ENCODE measurements at regions not wholly inside any gene's neighbourhood (a gene's known extent, or its start where the extent isn't known, plus 50 kb on each side); places are given as distances from the start of the nearest gene placed in this dataset.

GRCh38 chr4:53764761-53765490, 173.6 kb upstream of the LNX1 start:
- Histone ChIP-seq H3K9ac (ENCODE audit: low read length) (no peak overlapping the region), H3K36me3 (ENCODE audit: insufficient read depth, low read length) (no peaks in the 10 kb centered on the region), H3K9me2 (ENCODE audit: insufficient read depth, low read length) (no peaks in the 10 kb centered on the region), H3K4me3 (ENCODE audit: low read length) (no peak overlapping the region), H3K27ac (ENCODE audit: low read length) (no peak overlapping the region), H3F3A (ENCODE audit: insufficient read depth, low read length, poor library complexity, severe bottlenecking) (no peaks in the 10 kb centered on the region), H4K20me1 (ENCODE audit: insufficient read depth) (no peaks in the 10 kb centered on the region), H3K9me3 (ENCODE audit: low read length) (no peaks in the 10 kb centered on the region), H3K27me3 (ENCODE audit: insufficient read depth, low read depth, low read length) (no peaks in the 10 kb centered on the region), H3K4me2 (ENCODE audit: low read length) (no peak overlapping the region), H3K79me2 (replicated peaks; ENCODE audit: insufficient read depth, low read length) (no peaks in the 10 kb centered on the region), H2AFZ (ENCODE audit: low read depth, low read length) (no peak overlapping the region)
- TF ChIP-seq CTCF (IDR thresholded peaks at IDR 0.05; ENCODE audit: poor library complexity, severe bottlenecking): no peak
- TF ChIP-seq EP300 (conservative IDR thresholded peaks at IDR 0.05; ENCODE audit: poor library complexity, severe bottlenecking): no peak

GRCh38 chr4:53763813-53764597, 172.7 kb upstream of the LNX1 start:
- Histone ChIP-seq H2AFZ (ENCODE audit: low read depth, low read length) (no peak overlapping the region), H3K27ac (ENCODE audit: low read length) (no peak overlapping the region), H3K4me3 (ENCODE audit: low read length) (no peak overlapping the region), H3K4me2 (ENCODE audit: low read length) (no peak overlapping the region), H3K79me2 (replicated peaks; ENCODE audit: insufficient read depth, low read length) (no peaks in the 10 kb centered on the region), H3F3A (ENCODE audit: insufficient read depth, low read length, poor library complexity, severe bottlenecking) (no peaks in the 10 kb centered on the region), H3K9me3 (ENCODE audit: low read length) (no peaks in the 10 kb centered on the region), H3K36me3 (ENCODE audit: insufficient read depth, low read length) (no peaks in the 10 kb centered on the region), H3K9me2 (ENCODE audit: insufficient read depth, low read length) (no peaks in the 10 kb centered on the region), H3K27me3 (ENCODE audit: insufficient read depth, low read depth, low read length) (no peaks in the 10 kb centered on the region), H4K20me1 (ENCODE audit: insufficient read depth) (no peaks in the 10 kb centered on the region), H3K9ac (ENCODE audit: low read length) (no peak overlapping the region)
- no peak for TF ChIP-seq REST (IDR thresholded peaks at IDR 0.05; ENCODE audit: borderline replicate concordance)
- no peak for TF ChIP-seq SMC3 (conservative IDR thresholded peaks at IDR 0.05; ENCODE audit: poor library complexity)
- no peak for TF ChIP-seq TAF1 (IDR thresholded peaks at IDR 0.05; ENCODE audit: low read depth)
- TF ChIP-seq CTCF (IDR thresholded peaks at IDR 0.05; ENCODE audit: poor library complexity, severe bottlenecking): no peak
- TF ChIP-seq POLR2AphosphoS5 (IDR thresholded peaks at IDR 0.05): no peak
- TF ChIP-seq EZH2 (IDR thresholded peaks at IDR 0.05; ENCODE audit: borderline replicate concordance, insufficient read depth, low read length, poor library complexity, severe bottlenecking): no peak
- no peak for TF ChIP-seq MXI1 (conservative IDR thresholded peaks at IDR 0.05; ENCODE audit: poor library complexity, severe bottlenecking)
- TF ChIP-seq EP300 (conservative IDR thresholded peaks at IDR 0.05; ENCODE audit: poor library complexity, severe bottlenecking): no peak
- no peak for TF ChIP-seq RAD21 (conservative IDR thresholded peaks at IDR 0.05)
